IPS DF 4.7 (cell line): ENCODE measurements at regions not wholly inside any gene's neighbourhood (a gene's known extent, or its start where the extent isn't known, plus 50 kb on each side); places are given as distances from the start of the nearest gene placed in this dataset.
"Not testable (repeated sequence)": the region's sequence is repeated elsewhere in the genome, so short reads cannot be mapped to it uniquely, and the experiment has no call there.

Experiments
- DNase-seq: peaks from one replicate; pipeline ENCODE4 v3.0.0-alpha.2; 2013; ENCODE audit warnings: low spot score; ENCODE audit errors: extremely low read depth

GRCh38 chr11:34001557-34002064 lies 49.9 kb upstream of the CAPRIN1 start:
- DNase-seq, result no peak

DNA sequence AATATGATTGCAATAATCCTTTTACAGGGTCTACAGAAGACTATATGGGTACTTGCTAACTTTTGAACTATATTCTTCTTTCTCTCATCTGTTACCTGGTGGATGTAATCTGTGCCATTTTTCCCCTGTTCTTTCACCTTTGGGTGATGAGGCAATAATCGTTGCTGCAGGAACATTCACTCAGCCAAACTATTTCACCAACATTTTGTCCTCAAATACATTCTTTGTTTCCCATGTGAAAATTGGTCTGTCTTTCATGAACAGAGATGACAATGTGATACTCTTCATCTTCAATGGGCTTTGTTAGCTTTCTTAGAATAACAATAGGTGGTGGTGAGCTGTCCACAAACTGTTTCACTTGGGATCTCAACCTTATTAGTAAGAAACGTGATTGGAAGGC lies 52.1 kb upstream of the CAPRIN1 start:
- no peak for DNase-seq

- no peak for DNase-seq
Observed at GRCh38 chr11:33997584-33998251, 53.8 kb upstream of the CAPRIN1 start.

DNA sequence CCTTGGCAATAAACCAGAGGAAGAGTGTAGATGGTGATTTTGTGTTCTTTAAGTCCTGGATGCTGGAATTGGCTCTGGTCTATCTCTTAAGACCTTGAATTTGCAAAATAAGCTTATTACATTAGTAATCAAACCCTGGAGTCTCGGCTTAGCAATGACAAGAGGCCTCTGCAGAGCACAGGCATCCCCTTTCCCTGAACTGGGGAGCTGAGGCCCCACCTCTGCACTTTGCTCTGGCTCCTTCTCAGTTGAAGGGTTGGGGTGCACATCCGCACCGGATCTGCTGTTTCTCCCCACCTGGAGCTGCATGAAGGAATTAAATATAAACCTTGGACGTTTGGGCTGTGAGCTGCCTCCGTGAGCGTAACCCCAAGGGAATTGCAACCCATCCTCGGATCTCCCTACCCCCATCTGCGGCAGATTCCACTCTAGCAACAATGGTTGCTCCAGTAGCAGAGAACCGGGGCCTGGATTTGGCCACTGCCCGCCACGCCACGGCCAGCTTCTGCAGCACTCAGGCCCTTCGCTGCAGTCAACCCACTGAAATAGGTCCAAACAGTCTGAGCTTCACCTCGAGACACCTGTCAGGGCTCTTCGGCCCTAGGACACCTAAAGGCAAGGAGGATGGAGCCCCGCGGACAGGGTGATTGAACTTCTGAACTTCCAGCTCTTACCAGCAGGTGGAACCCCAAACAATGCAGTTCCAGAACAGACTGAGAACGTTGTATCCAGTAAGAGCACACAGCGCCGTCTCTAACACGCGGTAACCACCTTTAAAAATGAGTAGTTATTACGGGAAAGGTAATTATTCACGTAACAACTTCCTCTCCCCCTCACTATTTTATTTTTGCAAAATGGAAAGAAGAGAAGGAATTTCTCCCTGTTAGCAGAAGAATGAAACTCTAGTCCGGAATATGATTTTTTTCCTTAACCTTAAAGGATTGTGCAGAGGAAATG lies 54.8 kb upstream of the CAPRIN1 start:
- peak; percentile 72 for DNase-seq

GRCh38 chr11:33994937-33995336 lies 56.6 kb upstream of the CAPRIN1 start:
- no peak for DNase-seq

GRCh38 chr11:33991136-33991535 lies 60.4 kb upstream of the CAPRIN1 start:
- not testable (repeated sequence) for DNase-seq

GRCh38 chr11:33990131-33990530 lies 61.4 kb upstream of the CAPRIN1 start:
- not testable (repeated sequence) for DNase-seq

DNA sequence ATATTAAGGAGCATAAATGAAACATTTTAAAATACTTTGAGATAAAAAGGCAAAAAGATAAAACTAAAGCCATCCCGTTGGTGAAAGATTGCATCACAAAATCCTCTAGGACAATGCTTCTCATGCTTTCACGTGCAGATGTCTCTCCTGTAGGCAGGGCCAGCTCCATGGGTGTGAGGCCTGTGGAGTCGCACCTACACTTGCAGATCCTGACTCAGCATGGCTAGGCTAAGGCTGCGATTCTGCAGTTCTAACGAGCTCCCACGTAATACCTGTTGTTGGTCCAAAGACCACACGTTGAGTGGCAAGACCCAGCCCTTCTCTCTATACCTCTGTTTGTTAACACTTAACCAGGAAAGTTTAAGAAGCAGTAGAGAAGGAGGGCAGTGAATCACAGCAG lies 62.1 kb upstream of the CAPRIN1 start:
- DNase-seq, result no peak

- DNase-seq, result no peak
Observed at GRCh38 chr11:33988586-33989370, 62.8 kb upstream of the CAPRIN1 start.

DNA sequence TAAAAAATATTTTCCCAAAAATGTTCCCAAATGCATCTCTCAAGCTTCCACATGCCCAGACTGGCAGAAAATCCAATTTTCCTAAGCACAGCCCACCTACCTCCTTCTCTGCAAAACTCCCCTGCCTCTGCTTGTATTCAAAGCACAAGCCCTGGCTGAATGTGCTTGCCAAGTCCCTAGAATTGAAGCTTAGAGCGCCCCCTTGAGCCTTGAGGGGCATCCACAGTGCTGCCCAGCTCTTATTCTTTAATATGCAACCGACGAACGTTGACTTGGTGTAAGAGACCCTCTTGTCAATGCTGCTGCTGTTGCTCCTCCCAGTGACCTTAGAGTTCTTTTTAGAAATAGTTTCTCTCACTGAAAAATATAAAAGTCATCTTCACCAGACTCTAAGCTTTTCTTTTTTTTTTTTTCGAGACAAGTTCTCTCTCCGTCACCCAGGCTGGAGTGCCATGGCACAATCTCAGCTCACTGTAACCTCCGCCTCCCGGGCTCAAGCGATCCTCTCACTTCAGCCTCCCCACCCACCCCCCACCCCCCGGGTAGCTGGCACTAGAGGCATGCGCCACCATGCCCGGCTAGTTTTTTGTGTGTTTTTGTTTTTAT lies 63.5 kb upstream of the CAPRIN1 start:
- DNase-seq, result peak; percentile 53

- no peak for DNase-seq
Observed at GRCh38 chr11:33987545-33987944, 64.0 kb upstream of the CAPRIN1 start.

DNA sequence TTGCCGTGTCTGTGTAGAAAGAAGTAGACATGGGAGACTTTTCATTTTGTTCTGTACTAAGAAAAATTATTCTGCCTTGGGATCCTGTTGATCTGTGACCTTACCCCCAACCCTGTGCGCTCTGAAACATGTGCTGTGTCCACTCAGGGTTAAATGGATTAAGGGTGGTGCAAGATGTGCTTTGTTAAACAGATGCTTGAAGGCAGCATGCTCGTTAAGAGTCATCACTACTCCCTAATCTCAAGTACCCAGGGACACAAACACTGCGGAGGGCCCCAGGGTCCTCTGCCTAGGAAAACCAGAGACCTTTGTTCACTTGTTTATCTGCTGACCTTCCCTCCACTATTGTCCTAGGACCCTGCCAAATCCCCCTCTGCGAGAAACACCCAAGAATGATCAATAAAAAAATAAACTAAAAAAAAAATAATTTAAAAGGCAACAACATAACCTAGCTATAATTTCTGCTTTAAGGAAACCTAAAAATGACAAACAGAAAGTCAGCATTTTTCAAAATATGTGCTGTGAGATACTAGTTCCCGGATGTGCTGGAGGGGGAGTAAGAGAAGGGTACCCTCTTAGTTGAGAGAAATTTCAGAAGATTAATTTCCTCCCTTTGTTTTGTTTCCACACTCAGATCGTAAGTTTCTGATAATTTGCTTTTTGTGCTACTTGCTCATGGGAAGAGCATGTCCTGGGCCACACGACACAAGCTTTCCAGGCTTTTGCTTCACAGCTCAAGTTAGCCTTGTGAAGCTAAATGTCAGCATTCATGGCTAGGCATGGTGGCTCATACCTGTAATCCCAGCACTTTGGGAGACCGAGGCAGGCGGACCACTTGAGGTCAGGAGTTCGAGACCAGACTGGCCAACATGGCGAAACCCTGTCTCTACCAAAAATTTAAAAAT lies 64.7 kb upstream of the CAPRIN1 start:
- DNase-seq, result not testable (repeated sequence)

- DNase-seq, result no peak
Observed at GRCh38 chr11:33984682-33985389, 66.7 kb upstream of the CAPRIN1 start.

GRCh38 chr11:33982661-33983060 lies 68.9 kb upstream of the CAPRIN1 start:
- DNase-seq, result no peak

- DNase-seq, result no peak
Observed at GRCh38 chr11:33980897-33981296, 70.6 kb upstream of the CAPRIN1 start.

DNA sequence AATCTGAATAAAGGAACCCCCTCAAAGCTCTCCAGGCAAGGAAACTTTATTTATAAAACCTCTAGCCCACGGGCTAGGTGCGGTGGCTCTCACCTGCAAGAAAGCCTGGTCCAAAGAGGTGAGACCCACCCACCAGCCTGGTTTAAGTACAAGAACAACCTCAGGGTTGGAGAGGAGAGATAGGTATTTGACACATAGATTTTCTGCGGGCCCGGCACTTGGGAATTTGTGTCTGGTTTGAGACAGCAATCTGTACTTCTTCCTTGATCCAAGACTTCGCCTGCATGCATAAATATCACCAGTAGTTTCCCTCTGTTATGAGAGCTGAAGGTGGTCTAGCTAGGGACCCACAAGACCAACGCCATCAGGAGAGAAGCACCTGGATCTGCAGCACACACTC lies 73.2 kb upstream of the CAPRIN1 start:
- no peak for DNase-seq

- no peak for DNase-seq
Observed at GRCh38 chr11:33977676-33978075, 73.9 kb upstream of the CAPRIN1 start.

DNA sequence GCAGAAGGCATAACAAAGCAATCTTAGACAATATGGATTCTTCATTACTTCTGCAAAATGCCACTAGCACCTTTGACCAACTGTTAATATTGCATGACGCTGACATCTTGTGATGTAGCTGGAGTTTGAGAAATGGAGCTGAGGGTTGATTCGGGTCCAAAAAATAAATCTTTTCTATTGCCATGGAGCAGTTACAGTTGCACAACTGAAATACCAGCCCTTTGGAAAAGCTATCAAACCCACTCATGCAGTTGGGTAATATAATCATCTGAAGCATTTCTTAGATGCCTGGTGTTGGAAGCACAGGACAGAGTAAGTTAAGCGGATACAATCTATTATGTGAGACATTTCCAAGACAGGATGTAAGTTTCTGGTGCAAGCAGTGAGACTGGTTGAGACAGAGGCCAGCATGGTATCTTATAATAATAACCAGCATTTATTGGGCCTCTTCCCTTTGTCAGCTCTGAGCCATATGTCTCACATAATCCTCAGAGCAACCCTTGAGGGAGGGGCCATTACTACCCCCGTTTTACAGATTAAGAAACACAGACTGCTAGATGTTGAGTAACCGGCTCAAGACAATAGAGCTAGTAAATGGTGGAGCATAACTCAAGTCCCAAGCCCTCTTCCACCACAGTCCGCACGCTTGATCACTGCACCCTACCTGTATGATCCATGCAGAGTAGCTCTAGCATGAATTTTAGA lies 74.9 kb upstream of the CAPRIN1 start:
- DNase-seq, result no peak

DNA sequence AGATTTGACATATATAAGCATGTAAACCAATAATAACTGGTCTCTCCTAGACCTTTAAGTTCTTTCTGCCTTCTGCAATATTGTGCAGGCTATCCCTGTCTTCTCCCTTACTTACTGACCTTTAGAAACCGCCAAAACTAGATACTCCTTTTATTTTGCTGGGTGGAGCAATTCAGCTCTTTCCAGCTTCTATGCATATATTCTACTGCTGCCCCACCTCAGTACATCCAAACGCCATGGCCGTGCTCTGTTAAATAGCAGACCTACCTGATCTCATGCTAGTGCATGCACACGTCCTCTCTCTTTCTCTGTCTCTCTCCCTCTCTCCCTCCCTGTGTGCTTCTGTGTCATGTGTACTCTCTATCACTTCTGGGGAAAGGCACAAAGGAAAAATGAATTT lies 76.7 kb upstream of the CAPRIN1 start:
- no peak for DNase-seq
